D341Med (cell line): ENCODE measurements at regions not wholly inside any gene's neighbourhood (a gene's known extent, or its start where the extent isn't known, plus 50 kb on each side); places are given as distances from the start of the nearest gene placed in this dataset.

Source experiments
- DNase-seq: peaks from one replicate; pipeline ENCODE4 v3.0.0; 2012; ENCODE audit warnings: low spot score

- DNase-seq, result no peak
Observed at GRCh38 chr4:79023799-79024770, 84.8 kb upstream of the PAQR3 start.

- no peak for DNase-seq
Observed at GRCh38 chr4:79022529-79022928, 83.3 kb upstream of the PAQR3 start.

GRCh38 chr4:79017481-79017880, 78.2 kb upstream of the PAQR3 start:
- DNase-seq, result no peak

GRCh38 chr4:79016878-79017277, 77.6 kb upstream of the PAQR3 start:
- DNase-seq, result no peak

- no peak for DNase-seq
Observed at GRCh38 chr4:79015411-79015810, 76.2 kb upstream of the PAQR3 start.

- DNase-seq, result no peak
Observed at GRCh38 chr4:79014230-79014629, 75.0 kb upstream of the PAQR3 start.

GRCh38 chr4:79013756-79014155, 74.5 kb upstream of the PAQR3 start:
- DNase-seq, result no peak

GRCh38 chr4:78990938-78991810, 51.9 kb upstream of the PAQR3 start:
- DNase-seq, result no peak

GRCh38 chr4:78989697-78990270, 50.5 kb upstream of the PAQR3 start:
- no peak for DNase-seq
